Uterus (tissue), 2 donors: ENCODE measurements at regions not wholly inside any gene's neighbourhood (a gene's known extent, or its start where the extent isn't known, plus 50 kb on each side); places are given as distances from the start of the nearest gene placed in this dataset.

Experiments used
- CTCF ChIP-seq, 4 experiments: fragments of 200-600 bp in 2 of 4; fragments of 450-650 bp in 2 of 4; sonication (generic) in 2 of 4; IDR thresholded peaks; one replicate each; pipeline ENCODE4 v1.5.1; 2016 to 2019; ENCODE audit warnings: antibody characterized with exemption in 4 of 4, mild to moderate bottlenecking in 2 of 4, moderate library complexity in 1 of 4
- POLR2A ChIP-seq, 2 donors: fragments of 450-650 bp; IDR thresholded peaks; one replicate each; pipeline ENCODE4 v1.6.1; 2016; ENCODE audit warnings: antibody characterized with exemption in 2 of 2, mild to moderate bottlenecking in 1 of 2, moderate library complexity in 1 of 2

GRCh38 chr1:106768077-106768476 is 288.4 kb upstream of the PRMT6 start:
- TF ChIP-seq POLR2A (IDR thresholded peaks at IDR 0.05), result no peak
- TF ChIP-seq CTCF (IDR thresholded peaks at IDR 0.05), result no peak
